ENCODE measurements at regions not wholly inside any gene's neighbourhood (a gene's known extent, or its start where the extent isn't known, plus 50 kb on each side); places are given as distances from the start of the nearest gene placed in this dataset.
"Not testable (repeated sequence)": the region's sequence is repeated elsewhere in the genome, so short reads cannot be mapped to it uniquely, and the experiment has no call there.

- DNase-seq (ENCODE audit: low read depth): no peak
Measured at GRCh38 chr6:144534180-144534579, 249.0 kb downstream of the UTRN start.

DNA sequence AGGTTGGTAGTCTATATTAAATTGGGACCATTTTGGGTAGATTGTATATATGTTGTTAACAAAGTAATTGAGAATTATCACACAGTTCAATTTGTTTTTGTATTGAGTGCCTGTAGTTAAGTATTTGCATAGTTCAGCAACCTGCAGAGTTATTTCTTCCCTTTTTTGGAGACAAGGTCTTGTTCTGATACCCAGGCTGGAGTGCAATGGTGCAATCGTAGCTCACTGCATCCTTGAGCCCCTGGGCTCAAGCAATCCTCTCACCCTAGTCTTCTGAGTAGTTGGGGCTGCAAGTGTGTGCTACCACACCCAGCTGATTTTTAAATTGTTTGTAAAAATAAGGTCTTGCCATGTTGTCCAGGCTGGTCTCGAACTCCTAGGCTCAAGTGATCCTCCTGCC lies 250.5 kb downstream of the UTRN start:
- no peak for DNase-seq (ENCODE audit: low read depth)

- no peak for DNase-seq (ENCODE audit: low read depth)
Measured at GRCh38 chr6:144536079-144536478, 250.9 kb downstream of the UTRN start.

DNA sequence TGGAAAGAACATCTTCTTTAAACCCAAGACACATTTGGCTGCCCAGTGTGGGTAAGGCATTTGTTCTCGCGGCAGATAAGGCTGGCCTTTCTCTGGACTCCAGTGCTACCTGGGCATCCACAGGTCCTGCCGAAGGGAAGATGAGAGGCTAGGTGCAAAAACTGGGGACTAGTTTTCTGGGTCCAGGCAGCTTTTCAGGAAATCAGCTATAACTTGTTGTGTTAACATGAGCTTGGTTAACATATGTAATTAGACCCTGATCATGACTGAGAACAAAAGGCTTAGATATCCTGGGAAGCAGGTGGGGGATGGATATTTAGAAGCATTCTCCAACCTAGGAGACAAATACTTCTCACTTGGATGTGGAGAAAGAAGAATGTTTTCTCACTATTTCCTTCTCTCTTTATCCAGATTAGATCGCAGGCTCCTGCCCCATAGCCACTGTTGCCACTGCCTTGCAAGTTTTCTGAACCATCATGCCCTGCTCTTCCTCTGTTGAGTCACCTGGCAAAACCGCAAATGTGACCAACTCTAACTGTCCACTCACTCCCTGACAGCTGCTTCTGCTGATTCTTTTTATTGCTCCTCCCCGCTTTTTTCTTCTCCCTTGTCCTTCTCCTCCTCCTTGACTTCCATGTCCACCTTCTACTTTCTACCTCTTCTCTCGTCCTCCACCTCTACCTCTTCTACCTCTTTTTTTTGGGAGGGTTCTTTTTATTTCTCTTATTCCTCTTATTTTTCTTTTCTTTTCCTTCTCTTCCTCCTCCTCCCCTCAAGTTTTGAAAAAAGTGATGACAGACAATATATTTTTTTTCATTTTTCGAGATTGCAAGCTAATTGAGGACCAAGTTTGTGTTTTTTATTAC lies 258.1 kb downstream of the UTRN start:
- DNase-seq (ENCODE audit: low read depth): peak; percentile 93

DNA sequence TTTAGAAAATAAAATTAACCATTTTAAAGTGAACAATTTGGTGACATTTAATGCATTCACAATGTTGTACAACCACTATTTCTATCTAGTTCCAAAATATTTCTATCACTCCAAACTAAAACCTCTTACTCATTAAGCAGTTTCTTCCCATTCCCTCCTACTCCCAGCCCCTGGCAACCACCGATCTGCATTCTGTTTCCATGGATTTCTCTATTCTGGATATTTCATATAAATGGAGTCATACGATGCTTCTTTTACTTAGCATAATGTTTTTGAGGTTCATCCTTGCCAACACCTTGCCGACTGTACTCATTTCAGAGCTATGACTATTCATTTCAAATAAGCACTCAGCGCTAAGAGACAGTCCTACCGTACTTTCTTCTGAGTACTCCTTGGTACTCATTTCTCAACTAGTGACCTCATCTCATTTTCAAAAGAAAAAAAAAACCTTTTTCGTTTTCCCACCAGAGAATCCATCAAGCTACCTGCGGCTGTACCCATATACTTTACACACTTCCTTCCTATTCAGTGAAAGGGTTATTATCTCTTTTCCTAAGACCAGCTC lies 259.2 kb downstream of the UTRN start:
- DNase-seq (ENCODE audit: low read depth): no peak

DNA sequence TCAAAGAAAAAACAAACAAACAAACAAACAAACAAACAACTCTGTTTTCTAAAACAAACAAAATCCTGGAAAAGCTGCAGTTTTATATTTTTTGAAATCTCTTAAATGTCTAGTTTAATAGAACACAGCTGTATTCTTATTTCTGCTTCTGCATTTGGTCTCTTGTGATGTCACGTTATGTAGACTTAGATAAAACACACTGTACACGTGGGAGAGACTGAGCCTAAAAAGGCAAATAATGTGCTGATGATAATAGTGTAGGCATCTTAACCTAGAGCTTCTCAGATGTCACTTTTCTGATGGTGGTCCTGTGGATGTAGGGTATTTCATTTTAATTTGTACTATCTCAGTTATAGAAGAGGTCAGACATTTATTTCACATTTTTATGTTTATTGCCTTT lies 261.7 kb downstream of the UTRN start:
- no peak for DNase-seq (ENCODE audit: low read depth)

DNA sequence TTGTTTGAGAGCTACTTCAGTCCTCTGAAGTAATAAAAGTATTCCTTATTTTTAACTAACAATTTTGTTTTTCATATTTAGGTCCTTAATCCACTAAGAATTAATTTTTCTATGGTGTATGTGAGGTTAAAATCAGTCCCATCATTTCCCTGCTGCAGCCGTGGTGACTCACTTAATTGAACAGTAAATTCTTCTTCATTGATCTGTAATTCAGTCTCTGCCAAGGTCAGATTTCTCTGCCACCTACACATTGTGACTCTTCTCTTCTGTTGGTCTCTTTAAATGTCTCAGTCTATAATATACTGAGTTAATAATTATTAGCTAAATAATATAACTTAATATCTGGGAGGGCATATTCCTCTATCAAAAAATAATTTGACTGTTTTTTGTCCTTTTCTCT lies 262.3 kb downstream of the UTRN start:
- DNase-seq (ENCODE audit: low read depth): no peak

GRCh38 chr6:144548536-144548935 lies 263.4 kb downstream of the UTRN start:
- no peak for DNase-seq (ENCODE audit: low read depth)

DNA sequence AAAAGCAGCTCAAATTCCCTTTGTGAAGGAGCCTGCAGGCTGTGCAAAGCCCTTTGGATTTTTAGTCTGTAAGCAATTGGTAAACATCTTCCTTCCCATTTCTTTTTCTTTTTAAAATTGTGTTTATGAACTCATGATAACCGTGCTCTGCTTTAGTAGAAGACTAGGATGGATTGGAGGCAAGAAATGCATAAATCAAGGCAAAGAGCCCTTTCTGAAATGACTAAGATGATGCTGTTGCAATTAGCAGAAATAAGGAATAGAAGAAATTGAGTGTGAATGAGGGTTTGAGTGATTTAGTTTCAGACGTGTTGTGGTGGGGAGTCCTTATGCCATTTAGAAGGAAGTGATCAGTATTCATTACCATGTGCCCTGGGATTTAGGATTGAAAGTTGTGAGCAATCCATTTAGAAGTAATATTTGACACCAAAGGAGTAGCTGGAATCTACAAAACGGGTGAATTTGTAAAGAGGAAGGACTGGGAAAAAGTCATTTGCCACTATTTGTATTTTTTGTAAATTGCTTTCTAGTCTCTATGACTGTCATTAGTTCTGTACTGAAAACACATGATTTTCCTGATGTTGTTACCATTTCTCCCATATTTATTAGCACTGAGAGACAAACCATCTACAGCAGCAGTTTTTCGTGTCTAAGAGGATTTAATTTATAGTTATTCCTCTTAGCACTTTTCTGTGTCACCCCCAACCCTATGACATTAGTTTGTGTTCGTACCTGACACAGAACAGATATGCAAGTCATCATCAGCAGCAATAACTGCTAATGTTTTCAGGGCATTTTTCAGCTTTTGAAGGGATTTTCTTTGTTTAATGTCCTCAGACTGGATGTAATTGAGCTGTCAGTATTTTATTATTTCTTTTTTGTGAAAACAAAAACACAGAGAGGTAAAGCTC lies 265.0 kb downstream of the UTRN start:
- no peak for DNase-seq (ENCODE audit: low read depth)

DNA sequence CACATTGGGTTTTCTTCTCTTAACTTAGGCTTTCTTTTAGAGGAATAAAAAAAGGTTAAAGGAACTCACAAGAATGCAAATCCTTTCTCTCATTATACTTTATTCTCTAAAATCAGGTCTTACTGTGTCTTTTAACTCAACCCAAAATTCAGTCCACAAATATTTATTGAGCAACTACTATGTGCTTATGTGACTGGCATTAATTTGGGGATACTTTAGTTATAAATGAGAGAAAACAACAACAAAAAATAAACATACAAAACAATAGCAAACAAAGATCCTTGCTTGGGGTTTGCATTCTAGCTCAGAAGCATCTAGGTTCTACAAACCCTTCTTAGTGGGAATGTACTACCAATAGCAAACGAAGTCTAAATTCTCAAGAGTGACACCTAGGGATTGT lies 266.2 kb downstream of the UTRN start:
- DNase-seq (ENCODE audit: low read depth): no peak

DNA sequence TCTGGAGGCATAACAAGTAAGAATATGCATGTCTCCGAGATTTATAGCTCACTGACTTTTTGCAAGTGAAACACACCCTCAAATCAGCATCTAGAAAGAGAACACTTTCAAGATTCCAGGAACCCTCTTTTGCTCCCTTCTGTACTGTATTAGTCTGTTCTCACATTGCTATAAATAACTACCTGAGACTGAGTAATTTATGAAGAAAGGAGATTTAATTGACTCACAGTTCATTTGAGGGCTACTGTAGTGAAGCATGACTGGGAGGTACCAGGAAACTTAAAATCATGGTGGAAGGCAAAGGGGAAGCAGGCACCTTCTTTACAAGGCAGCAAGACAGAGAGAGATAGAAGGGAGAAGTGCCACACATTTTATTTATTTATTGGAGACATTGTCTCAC lies 269.9 kb downstream of the UTRN start:
- no peak for DNase-seq (ENCODE audit: low read depth)

- peak; percentile 30 for DNase-seq (ENCODE audit: low read depth)
Measured at GRCh38 chr6:144559865-144560593, 274.9 kb downstream of the UTRN start.

DNA sequence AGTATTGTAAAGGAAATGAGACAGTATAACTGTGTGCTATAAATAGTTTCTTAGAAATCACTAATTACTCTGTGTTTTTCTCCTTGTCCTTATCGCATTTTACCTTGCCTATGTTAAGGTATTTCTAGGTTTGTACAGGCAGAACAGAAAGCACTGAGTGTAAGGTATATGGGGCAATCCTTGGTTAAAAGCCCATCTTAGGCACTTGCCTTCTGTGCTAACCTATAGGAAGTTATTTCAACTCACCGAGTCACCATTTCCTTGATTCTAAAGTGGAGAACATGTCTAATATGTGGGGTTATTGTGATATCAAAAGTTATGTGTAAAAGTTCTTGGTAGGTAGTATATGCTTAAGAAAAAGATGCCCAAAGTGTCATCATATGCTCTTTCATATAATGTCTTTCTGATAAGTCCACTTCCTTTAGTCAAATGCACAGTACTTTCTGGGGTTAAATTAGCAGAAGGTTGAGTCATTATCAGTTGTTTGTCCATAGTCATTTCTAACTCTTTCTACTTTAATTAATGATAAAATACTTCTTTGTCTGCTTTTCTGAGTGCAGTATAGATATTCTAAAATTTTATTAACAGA lies 276.4 kb downstream of the UTRN start:
- no peak for DNase-seq (ENCODE audit: low read depth)

- no peak for DNase-seq (ENCODE audit: low read depth)
Measured at GRCh38 chr6:144564202-144564601, 279.1 kb downstream of the UTRN start.

DNA sequence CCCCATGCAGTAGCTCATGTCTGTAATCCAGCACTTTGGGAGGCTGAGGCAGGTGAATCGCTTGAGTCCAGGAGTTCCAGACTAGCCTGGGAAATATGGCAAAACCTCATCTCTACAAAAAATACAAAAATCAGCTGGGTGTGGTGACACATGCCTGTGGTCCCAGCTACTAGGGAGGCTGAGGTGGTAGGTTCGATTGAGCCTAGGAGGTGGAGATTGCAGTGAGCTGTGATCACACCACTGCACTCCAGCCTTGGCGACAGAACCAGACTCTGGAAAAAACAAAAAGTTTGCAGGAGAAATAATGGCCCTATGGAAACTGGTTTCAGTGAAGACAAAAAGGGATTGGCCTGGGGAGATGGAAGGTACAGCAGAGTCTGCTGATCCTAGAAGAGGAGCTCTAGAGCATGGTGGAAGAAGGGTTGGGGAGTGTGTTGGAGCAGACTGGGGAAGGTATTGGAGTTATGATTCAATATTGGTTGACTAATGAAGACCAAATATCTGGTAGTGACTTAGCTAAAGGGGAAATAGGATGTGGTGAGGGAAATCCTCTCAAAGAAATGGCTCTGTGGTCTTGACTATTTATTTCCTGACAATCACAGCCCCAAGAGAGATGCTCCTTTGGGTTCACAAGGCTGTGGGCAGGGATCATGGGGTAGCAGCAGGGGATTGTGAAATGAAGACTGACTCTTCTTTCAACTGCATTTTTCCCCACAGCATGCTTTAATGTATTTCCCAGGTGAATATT lies 281.9 kb downstream of the UTRN start:
- peak; percentile 25 for DNase-seq (ENCODE audit: low read depth)

DNA sequence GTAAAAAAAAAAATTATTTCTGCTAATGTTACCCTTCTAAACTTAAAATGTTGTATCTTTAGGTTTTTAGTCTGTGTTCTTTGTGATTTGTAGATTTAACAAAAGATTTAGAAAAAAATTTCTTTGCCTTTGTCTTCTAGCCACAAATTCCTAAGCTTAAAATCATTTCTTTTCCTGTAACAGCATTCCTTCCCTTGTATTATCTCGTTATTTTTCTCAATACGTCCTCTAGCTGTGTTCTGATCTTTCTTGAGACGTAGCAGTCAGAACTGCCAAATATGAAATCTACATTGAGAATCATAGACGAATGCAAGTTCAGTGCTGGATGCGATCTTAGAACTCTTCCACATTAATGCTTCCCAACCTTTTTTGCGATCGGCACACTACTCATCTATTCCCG lies 283.1 kb downstream of the UTRN start:
- DNase-seq (ENCODE audit: low read depth): no peak

DNA sequence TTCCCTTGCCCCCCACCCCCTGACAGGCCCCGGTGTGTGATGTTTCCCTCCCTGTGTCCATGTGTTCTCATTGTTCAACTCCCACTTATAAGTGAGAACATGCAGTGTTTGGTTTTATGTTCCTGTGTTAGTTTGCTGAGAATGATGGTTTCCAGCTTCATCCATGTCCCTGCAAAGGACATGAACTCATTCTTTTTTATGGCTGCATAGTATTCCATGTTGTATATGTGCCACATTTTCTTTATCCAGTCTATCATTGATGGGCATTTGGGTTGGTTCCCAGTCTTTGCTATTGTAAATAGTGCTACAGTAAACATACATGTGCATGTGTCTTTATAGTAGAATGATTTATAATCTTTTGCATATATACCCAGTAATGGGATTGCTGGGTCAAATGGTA lies 287.4 kb downstream of the UTRN start:
- not testable (repeated sequence) for DNase-seq (ENCODE audit: low read depth)

DNA sequence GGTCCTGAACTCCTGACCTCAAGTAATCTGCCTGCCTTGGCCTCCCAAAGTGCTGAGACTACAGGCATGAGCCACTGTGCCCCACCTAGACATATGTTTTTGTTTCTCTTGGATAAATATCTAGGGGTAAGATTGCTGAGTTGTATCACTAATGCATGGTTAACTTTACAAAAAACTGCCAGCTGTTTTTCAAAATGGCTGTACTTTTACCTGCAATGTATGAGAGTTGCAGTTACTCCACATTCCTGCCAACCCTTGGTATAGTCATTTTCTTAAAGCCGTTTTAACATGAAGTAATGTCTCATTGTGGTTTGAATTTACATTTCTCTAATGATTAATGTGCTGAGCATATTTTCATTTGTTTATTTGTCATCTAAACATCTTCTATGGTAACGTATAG lies 289.7 kb downstream of the UTRN start:
- no peak for DNase-seq (ENCODE audit: low read depth)

- DNase-seq (ENCODE audit: low read depth): no peak
Measured at GRCh38 chr6:144575327-144575726, 290.2 kb downstream of the UTRN start.

- no peak for DNase-seq (ENCODE audit: low read depth)
Measured at GRCh38 chr6:144576871-144577270, 291.7 kb downstream of the UTRN start.

All from RPMI7951 (cell line).